ENCODE measurements at regions not wholly inside any gene's neighbourhood (a gene's known extent, or its start where the extent isn't known, plus 50 kb on each side); places are given as distances from the start of the nearest gene placed in this dataset.

- DNase-seq (ENCODE audit: low read depth, low spot score) (no peak), FAIRE-seq (no peak)
- dilution Hi-C loops (cut with MboI; ENCODE audit: extremely low pct_ligation_motif_present, low sequenced_read_pairs) = no loop called here
- Histone ChIP-seq H3K36me3 (ENCODE audit: control insufficient read depth in 2 of 2, extremely low read depth in 1 of 2, insufficient read depth in 2 of 2, low read length in 2 of 2) (no peaks in the 10 kb centered on the region), H3K9me1 (ENCODE audit: control insufficient read depth, extremely low read depth, insufficient read depth, low read length) (no peaks in the 10 kb centered on the region), H3K9ac (ENCODE audit: control insufficient read depth, extremely low read depth, insufficient read depth, low read length) (no peak overlapping the region), H3K4me3 (ENCODE audit: control insufficient read depth in 2 of 3, extremely low read depth in 1 of 3, insufficient read depth in 2 of 3, low read depth in 1 of 3, low read length in 3 of 3) (no peak overlapping the region), H3K27ac (ENCODE audit: control insufficient read depth, insufficient read depth, low read length) (no peak overlapping the region), H3K4me2 (ENCODE audit: control insufficient read depth, extremely low read depth, insufficient read depth, low read depth, low read length) (no peak overlapping the region), H3K4me1 (ENCODE audit: control insufficient read depth, extremely low read depth, insufficient read depth, low read length) (no peaks in the 10 kb centered on the region), H2AFZ (ENCODE audit: control insufficient read depth, low read length) (no peak overlapping the region), H3K27me3 (ENCODE audit: control insufficient read depth, extremely low read depth, insufficient read depth, low read length) (no peaks in the 10 kb centered on the region), H3K79me2 (ENCODE audit: control insufficient read depth, insufficient read depth, low read length) (no peaks in the 10 kb centered on the region), H4K20me1 (ENCODE audit: control insufficient read depth, extremely low read depth, insufficient read depth, low read length) (no peaks in the 10 kb centered on the region), H3K9me3 (ENCODE audit: control insufficient read depth, low read depth, low read length) (no peaks in the 10 kb centered on the region)
- TF ChIP-seq EZH2 (IDR thresholded peaks at IDR 0.05; ENCODE audit: low read length) = no peak
- TF ChIP-seq, protein P1, sequence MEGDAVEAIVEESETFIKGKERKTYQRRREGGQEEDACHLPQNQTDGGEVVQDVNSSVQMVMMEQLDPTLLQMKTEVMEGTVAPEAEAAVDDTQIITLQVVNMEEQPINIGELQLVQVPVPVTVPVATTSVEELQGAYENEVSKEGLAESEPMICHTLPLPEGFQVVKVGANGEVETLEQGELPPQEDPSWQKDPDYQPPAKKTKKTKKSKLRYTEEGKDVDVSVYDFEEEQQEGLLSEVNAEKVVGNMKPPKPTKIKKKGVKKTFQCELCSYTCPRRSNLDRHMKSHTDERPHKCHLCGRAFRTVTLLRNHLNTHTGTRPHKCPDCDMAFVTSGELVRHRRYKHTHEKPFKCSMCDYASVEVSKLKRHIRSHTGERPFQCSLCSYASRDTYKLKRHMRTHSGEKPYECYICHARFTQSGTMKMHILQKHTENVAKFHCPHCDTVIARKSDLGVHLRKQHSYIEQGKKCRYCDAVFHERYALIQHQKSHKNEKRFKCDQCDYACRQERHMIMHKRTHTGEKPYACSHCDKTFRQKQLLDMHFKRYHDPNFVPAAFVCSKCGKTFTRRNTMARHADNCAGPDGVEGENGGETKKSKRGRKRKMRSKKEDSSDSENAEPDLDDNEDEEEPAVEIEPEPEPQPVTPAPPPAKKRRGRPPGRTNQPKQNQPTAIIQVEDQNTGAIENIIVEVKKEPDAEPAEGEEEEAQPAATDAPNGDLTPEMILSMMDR (optimal IDR thresholded peaks at IDR 0.05 in 1 of 3, IDR thresholded peaks at IDR 0.05 in 1 of 3, conservative IDR thresholded peaks at IDR 0.05 in 1 of 3; ENCODE audit: extremely low read depth in 1 of 3, insufficient read depth in 2 of 3, low read length in 3 of 3) = no peak
Observed at GRCh38 chr13:87280139-87280538, 391.0 kb upstream of the SLITRK5 start.

DNA sequence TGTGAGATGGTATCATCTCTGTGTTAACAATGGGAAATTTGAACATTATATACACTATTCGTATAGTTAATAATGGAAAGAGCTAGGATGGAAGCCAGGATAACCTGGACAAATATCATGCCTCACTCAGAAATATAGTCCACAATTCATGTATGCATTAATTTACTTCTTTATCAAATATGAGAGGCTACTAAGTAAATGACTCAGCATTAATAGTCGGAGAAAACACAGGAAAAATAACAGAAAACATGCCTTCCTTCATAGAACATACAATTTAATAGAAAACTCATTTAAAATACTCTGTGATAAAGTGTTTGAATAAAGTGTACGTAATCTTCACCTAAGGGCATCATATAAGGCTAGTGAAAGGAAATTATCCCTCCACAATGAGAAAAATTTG lies 383.4 kb upstream of the SLITRK5 start:
- H3K9ac ChIP-seq (ENCODE audit: control insufficient read depth, extremely low read depth, insufficient read depth, low read length) = no peak overlapping the region
- H3K9me3 ChIP-seq (ENCODE audit: control insufficient read depth, low read depth, low read length) = no peaks in the 10 kb centered on the region
- H2AFZ ChIP-seq (ENCODE audit: control insufficient read depth, low read length) = no peak overlapping the region
- H3K4me2 ChIP-seq (ENCODE audit: control insufficient read depth, extremely low read depth, insufficient read depth, low read depth, low read length) = no peak overlapping the region
- DNase-seq (ENCODE audit: low read depth, low spot score) = no peak
- no peak for FAIRE-seq
- H3K27me3 ChIP-seq (ENCODE audit: control insufficient read depth, extremely low read depth, insufficient read depth, low read length) = no peaks in the 10 kb centered on the region
- no peak overlapping the region for H3K4me3 ChIP-seq (ENCODE audit: control insufficient read depth in 2 of 3, extremely low read depth in 1 of 3, insufficient read depth in 2 of 3, low read depth in 1 of 3, low read length in 3 of 3)
- no peak overlapping the region for H3K27ac ChIP-seq (ENCODE audit: control insufficient read depth, insufficient read depth, low read length)
- H3K4me1 ChIP-seq (ENCODE audit: control insufficient read depth, extremely low read depth, insufficient read depth, low read length) = no peaks in the 10 kb centered on the region
- H3K9me1 ChIP-seq (ENCODE audit: control insufficient read depth, extremely low read depth, insufficient read depth, low read length) = no peaks in the 10 kb centered on the region
- no peaks in the 10 kb centered on the region for H4K20me1 ChIP-seq (ENCODE audit: control insufficient read depth, extremely low read depth, insufficient read depth, low read length)
- dilution Hi-C loops (cut with MboI; ENCODE audit: extremely low pct_ligation_motif_present, low sequenced_read_pairs) = no loop called here
- no peaks in the 10 kb centered on the region for H3K36me3 ChIP-seq (ENCODE audit: control insufficient read depth in 2 of 2, extremely low read depth in 1 of 2, insufficient read depth in 2 of 2, low read length in 2 of 2)
- no peak for TF ChIP-seq EZH2 (IDR thresholded peaks at IDR 0.05; ENCODE audit: low read length)
- TF ChIP-seq, protein P1 (optimal IDR thresholded peaks at IDR 0.05 in 1 of 3, IDR thresholded peaks at IDR 0.05 in 1 of 3, conservative IDR thresholded peaks at IDR 0.05 in 1 of 3; ENCODE audit: extremely low read depth in 1 of 3, insufficient read depth in 2 of 3, low read length in 3 of 3) = no peak
- no peaks in the 10 kb centered on the region for H3K79me2 ChIP-seq (ENCODE audit: control insufficient read depth, insufficient read depth, low read length)
